HCT116 (cell line): ENCODE measurements at regions not wholly inside any gene's neighbourhood (a gene's known extent, or its start where the extent isn't known, plus 50 kb on each side); places are given as distances from the start of the nearest gene placed in this dataset.

Experiments used
- ATAC-seq: fragments of 200-7000 bp; cut with Tn5 transposase; 2 replicates; pipeline ENCODE4 v1.9.1; 2020; ENCODE audit warnings: mild to moderate bottlenecking, moderate library complexity
- BruUV-seq: library from RNA; stranded (reverse); fragments of 400-500 nt; replicated peaks from 2 replicates; lab custom pipeline; 2021; lab: Mats Ljungman, UMichigan
- CTCF ChIA-PET: fragments of 300-600 bp; sonication (Branson Sonifier 250); formaldehyde crosslinking; loops from one replicate; lab custom pipeline; 2021; ENCODE audit warnings: antibody characterized with exemption; lab: Charles Lee
- POLR2A ChIA-PET: fragments of 300-600, 350-600 bp; sonication (Branson Sonifier 250); formaldehyde crosslinking; loops from one replicate; lab custom pipeline; 2021; ENCODE audit warnings: antibody characterized with exemption; lab: Charles Lee
- RAD21 ChIA-PET, 2 experiments: fragments of 300-600 bp; sonication (Branson Sonifier 250); formaldehyde crosslinking; loops; one replicate each; lab custom pipeline; 2023; ENCODE audit warnings: low total read pairs in 2 of 2; ENCODE audit not compliant: uncharacterized antibody in 2 of 2, unreplicated experiment in 2 of 2, low non-redundant PET in 1 of 2; lab: Charles Lee
- DNase-seq: peaks from one replicate; pipeline ENCODE4 v3.0.0-alpha.2; 2010; ENCODE audit warnings: low read depth, low spot score
- H2AFZ ChIP-seq: fragments of 200-600 bp; shearing (Covaris generic), sonication (generic); 2 replicates; pipeline ENCODE4 v1.6.1; 2017; ENCODE audit warnings: low read depth, mixed run types, mixed read lengths, antibody characterized with exemption, low read length; ENCODE audit not compliant: poor library complexity, severe bottlenecking
- H3K27ac ChIP-seq: 2 replicates; pipeline ENCODE4 v1.5.1; 2012; ENCODE audit warnings: low read depth, low read length
- H3K27me3 ChIP-seq: fragments of 200-600 bp; sonication (generic); 2 replicates; pipeline ENCODE4 v1.6.1; 2016; ENCODE audit warnings: mixed run types, low read length, mixed read lengths; ENCODE audit not compliant: insufficient read depth
- H3K36me3 ChIP-seq, 2 experiments: fragments of 200-500 bp in 1 of 2; fragments of 200-600 bp in 1 of 2; sonication (Bioruptor generic) in 1 of 2; sonication (generic) in 1 of 2; 2 replicates each; pipeline versions ENCODE4 v1.5.1 to v1.6.1; 2014 to 2016; ENCODE audit warnings: low read length in 2 of 2, inconsistent platforms in 1 of 2, mixed read lengths in 1 of 2, mixed run types in 1 of 2; ENCODE audit not compliant: insufficient read depth in 2 of 2, control insufficient read depth in 1 of 2
- H3K4me1 ChIP-seq, 2 experiments: fragments of 200-600 bp in 1 of 2; sonication (generic) in 1 of 2; 2 replicates each; pipeline versions ENCODE4 v1.5.1 to v1.6.1; 2012 to 2017; ENCODE audit warnings: low read length in 2 of 2, inconsistent platforms in 1 of 2, mild to moderate bottlenecking in 1 of 2, mixed read lengths in 1 of 2, mixed run types in 1 of 2, moderate library complexity in 1 of 2; ENCODE audit not compliant: insufficient read depth in 2 of 2, control insufficient read depth in 1 of 2
- H3K4me2 ChIP-seq: fragments of 200-600 bp; sonication (generic); 2 replicates; pipeline ENCODE4 v1.6.1; 2017; ENCODE audit warnings: mixed run types, low read length, mixed read lengths
- H3K4me3 ChIP-seq, 2 experiments: fragments of 200-600 bp in 1 of 2; sonication (generic) in 1 of 2; replicated peaks in 1 of 2; 2 replicates each; pipeline ENCODE4 v1.5.1; 2011 to 2016; ENCODE audit warnings: low read length in 2 of 2, control low read depth in 1 of 2, low read depth in 1 of 2, mild to moderate bottlenecking in 1 of 2, mixed read lengths in 1 of 2, mixed run types in 1 of 2
- H3K79me2 ChIP-seq: fragments of 200-600 bp; sonication (generic); 2 replicates; pipeline ENCODE4 v1.6.1; 2017; ENCODE audit warnings: mild to moderate bottlenecking, mixed run types, low read length, moderate library complexity, mixed read lengths; ENCODE audit not compliant: insufficient read depth
- H3K9ac ChIP-seq: fragments of 200-600 bp; sonication (generic); 2 replicates; pipeline ENCODE4 v1.6.1; 2016; ENCODE audit warnings: low read length, mixed read lengths
- H3K9me2 ChIP-seq: fragments of 200-600 bp; sonication (generic), shearing (Covaris generic); 2 replicates; pipeline ENCODE4 v1.6.1; 2017; ENCODE audit warnings: mixed run types, mild to moderate bottlenecking, moderate library complexity; ENCODE audit not compliant: insufficient read depth
- H3K9me3 ChIP-seq, 2 experiments: fragments of 200-500 bp in 1 of 2; fragments of 200-600 bp in 1 of 2; sonication (Bioruptor generic) in 1 of 2; sonication (generic) in 1 of 2; 2 replicates each; pipeline ENCODE4 v1.6.1; 2014 to 2017; ENCODE audit warnings: low read length in 2 of 2, mixed read lengths in 2 of 2, inconsistent platforms in 1 of 2, low read depth in 1 of 2, mild to moderate bottlenecking in 1 of 2, mixed run types in 1 of 2, moderate library complexity in 1 of 2; ENCODE audit not compliant: control insufficient read depth in 1 of 2, insufficient read depth in 1 of 2
- H4K20me1 ChIP-seq: fragments of 200-600 bp; sonication (generic), shearing (Covaris generic); 2 replicates; pipeline ENCODE4 v1.6.1; 2017; ENCODE audit warnings: mixed run types, mild to moderate bottlenecking, moderate library complexity; ENCODE audit not compliant: insufficient read depth
- JUND ChIP-seq: IDR thresholded peaks from 2 replicates; pipeline ENCODE4 v1.6.1; 2012
- MAX ChIP-seq: IDR thresholded peaks from 2 replicates; pipeline ENCODE4 v1.6.1; 2012
- POLR2AphosphoS5 ChIP-seq: IDR thresholded peaks from 2 replicates; pipeline ENCODE4 v1.6.1; 2011; ENCODE audit warnings: mild to moderate bottlenecking, low read depth, low read length, moderate library complexity
- RAD21 ChIP-seq: IDR thresholded peaks from 2 replicates; pipeline ENCODE4 v1.6.1; 2012; ENCODE audit warnings: low read depth, mild to moderate bottlenecking
- SRF ChIP-seq: IDR thresholded peaks from 2 replicates; pipeline ENCODE4 v1.6.1; 2012; ENCODE audit warnings: low read depth
- ZFX ChIP-seq: fragments of 450-650 bp; IDR thresholded peaks from 2 replicates; pipeline ENCODE4 v1.6.1; 2017
- ZNF274 ChIP-seq: fragments of 200-500 bp; sonication (Bioruptor generic); IDR thresholded peaks from 2 replicates; pipeline ENCODE4 v1.6.1; 2014; ENCODE audit warnings: mild to moderate bottlenecking, low read depth, low read length, inconsistent platforms
- intact Hi-C: fragments of 100-400 bp; cut with micrococcal nuclease; formaldehyde crosslinking; loops from 2 replicates; pipeline ENCODE4 v1.10.0; 2022

- intact Hi-C loops = no loop called here
- TF ChIP-seq MAX (no peak), ZNF274 (no peak), JUND (no peak), ZFX (no peak), RAD21 (no peak), SRF (no peak)
- Histone ChIP-seq H2AFZ (no peak overlapping the region), H3K27me3 (no peaks in the 10 kb centered on the region), H3K79me2 (no peaks in the 10 kb centered on the region), H4K20me1 (no peaks in the 10 kb centered on the region), H3K9me2 (no peaks in the 10 kb centered on the region), H3K4me2 (no peak overlapping the region), H3K9me3 (peaks cover 12 to 14% of the 10 kb centered on the region in 2 experiments; a peak in 2 of 4 replicates), H3K4me1 (no peaks in the 10 kb centered on the region), H3K9ac (no peak overlapping the region), H3K27ac (no peak overlapping the region), H3K4me3 (no peak overlapping the region), H3K36me3 (no peaks in the 10 kb centered on the region)
- no peak for ATAC-seq
- no TSS peak for BruUV-seq
- DNase-seq = no peak
- POLR2A ChIA-PET = no interaction called here
- RAD21 ChIA-PET = no interaction called here
- CTCF ChIA-PET = no interaction called here
Observed at GRCh38 chr14:26860111-26860510, 262.3 kb upstream of the NOVA1 start.

- intact Hi-C loops = no loop called here
- no TSS peak for BruUV-seq
- no peak overlapping the region for H2AFZ ChIP-seq
- ATAC-seq (no peak), DNase-seq (no peak)
- ChIA-PET RAD21 (no interaction called here), CTCF (no interaction called here), POLR2A (no interaction called here)
- no peaks in the 10 kb centered on the region for H3K79me2 ChIP-seq
- TF ChIP-seq POLR2AphosphoS5 = no peak
- H3K36me3 ChIP-seq = no peaks in the 10 kb centered on the region
- H3K4me1 ChIP-seq = no peaks in the 10 kb centered on the region
- H4K20me1 ChIP-seq = no peaks in the 10 kb centered on the region
- H3K9ac ChIP-seq = no peak overlapping the region
- H3K9me3 ChIP-seq = peaks cover 9 to 17% of the 10 kb centered on the region in 2 experiments; a peak in 2 of 4 replicates
- H3K27me3 ChIP-seq = no peaks in the 10 kb centered on the region
- no peaks in the 10 kb centered on the region for H3K9me2 ChIP-seq
- H3K4me3 ChIP-seq = no peak overlapping the region
- no peak overlapping the region for H3K4me2 ChIP-seq
- no peak overlapping the region for H3K27ac ChIP-seq
Observed at GRCh38 chr14:26863736-26864135, 265.9 kb upstream of the NOVA1 start.
